ENCODE measurements at regions not wholly inside any gene's neighbourhood (a gene's known extent, or its start where the extent isn't known, plus 50 kb on each side); places are given as distances from the start of the nearest gene placed in this dataset.

GRCh38 chr4:18931643-18932377 is 910.3 kb upstream of the LCORL start:
- DNase-seq: no peak

DNA sequence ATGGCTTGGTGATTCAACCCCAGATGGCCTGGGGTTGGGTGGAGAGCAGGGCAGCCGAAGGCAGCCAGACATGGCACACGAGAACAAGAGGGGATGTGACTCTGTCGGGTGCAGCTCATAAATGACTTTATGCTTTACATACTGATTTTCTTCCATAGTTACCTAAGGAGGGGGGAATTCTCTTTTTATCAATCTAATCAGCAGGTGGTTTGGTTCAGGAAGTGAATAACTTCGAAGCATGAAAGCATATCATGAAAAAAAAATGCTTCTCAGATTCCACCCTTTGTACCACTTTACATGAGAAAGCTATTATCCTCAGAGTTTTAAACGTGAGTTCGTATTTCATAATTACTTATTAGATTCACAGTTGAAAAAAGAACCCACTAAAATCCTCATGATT is 908.9 kb upstream of the LCORL start:
- no peak for DNase-seq

DNA sequence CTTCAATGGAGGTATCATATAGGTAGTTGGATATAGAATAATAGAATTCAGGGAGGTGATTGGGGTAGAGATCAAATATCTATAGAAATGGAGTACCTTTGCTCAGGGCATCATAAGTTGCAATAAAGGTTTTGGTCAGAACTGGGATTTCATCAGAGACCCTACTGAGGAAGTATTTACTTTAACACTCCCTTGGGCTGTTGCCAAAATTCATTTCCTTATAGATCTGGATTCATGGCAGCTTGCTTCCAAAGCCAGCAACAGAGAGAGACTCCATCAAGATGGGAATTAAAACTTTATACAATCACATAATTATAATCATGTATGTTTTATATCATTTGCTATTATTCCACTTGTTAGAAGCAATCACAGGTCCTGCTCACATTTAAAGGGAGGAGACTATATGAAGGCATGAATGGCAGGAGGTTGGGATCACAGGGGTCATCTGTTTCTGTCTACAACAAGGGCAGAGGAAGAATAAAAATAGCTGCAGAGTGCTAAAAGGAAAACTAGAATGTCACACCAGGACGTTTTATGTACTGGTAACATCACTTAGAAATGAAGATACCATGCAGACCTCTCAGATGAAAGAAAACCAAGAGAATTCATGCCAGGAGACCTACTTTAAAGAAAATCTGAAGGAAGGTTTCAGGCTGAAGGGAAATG is 902.1 kb upstream of the LCORL start:
- no peak for DNase-seq

GRCh38 chr4:18917689-18918088 is 896.1 kb upstream of the LCORL start:
- DNase-seq: no peak

- DNase-seq: no peak
Observed at GRCh38 chr4:18914182-18914581, 892.6 kb upstream of the LCORL start.

- DNase-seq: no peak
Observed at GRCh38 chr4:18894928-18895327, 873.4 kb upstream of the LCORL start.

DNA sequence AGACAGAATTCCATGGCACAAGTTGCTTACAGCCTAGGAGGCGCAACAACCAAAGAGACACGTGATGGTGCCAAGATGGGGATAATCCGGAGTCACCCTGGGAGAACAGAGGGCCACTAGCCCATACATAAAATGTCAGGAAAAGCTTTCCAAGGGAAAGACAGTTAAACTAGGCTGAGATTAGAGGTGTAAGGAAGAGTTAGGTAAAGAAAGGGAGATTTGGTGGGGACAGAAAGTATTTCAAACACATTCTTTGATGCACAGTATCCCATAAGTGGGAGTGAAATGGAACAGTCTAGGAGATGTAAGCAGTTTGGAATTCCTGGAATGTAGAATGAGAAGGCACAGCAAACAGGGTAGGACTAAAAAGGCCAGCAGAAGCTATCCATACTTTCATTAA is 860.9 kb upstream of the LCORL start:
- no peak for DNase-seq

DNA sequence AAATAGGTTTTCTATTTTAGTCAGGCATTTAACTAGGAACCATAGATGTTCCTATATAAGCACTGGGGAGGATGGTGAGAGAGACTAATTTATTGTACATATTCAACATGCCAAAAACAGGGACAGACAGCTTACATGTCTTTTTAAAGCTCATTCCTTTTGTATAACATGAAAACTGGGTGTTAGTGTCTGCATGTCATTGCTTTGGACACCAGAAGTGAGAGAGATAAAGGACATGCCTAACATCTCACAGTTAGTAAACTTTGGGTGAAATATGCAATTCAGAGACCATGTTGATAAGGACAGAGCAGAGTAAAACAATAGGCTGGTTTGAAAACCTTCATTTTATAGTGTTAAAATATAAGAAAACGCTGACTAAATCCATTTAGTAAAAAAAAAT is 860.0 kb upstream of the LCORL start:
- no peak for DNase-seq

DNA sequence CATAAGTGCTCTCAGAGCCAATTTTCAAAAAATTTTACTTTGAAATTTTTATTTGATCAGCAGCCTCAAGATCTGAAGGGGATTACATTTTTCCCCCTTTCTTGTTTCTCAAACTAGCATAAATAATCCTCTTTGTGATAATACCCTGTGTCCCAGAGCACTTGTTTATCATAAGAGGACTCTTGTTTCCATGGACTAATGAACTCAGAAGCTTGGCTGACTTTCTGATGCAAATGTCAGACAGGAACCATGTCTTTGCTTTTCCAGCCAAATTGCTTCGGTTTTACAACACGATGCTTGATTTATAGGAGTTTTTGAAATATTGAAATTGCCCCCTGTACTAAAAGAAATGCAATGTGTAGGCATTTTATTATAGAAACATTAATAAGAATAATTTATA is 859.3 kb upstream of the LCORL start:
- DNase-seq: no peak

DNA sequence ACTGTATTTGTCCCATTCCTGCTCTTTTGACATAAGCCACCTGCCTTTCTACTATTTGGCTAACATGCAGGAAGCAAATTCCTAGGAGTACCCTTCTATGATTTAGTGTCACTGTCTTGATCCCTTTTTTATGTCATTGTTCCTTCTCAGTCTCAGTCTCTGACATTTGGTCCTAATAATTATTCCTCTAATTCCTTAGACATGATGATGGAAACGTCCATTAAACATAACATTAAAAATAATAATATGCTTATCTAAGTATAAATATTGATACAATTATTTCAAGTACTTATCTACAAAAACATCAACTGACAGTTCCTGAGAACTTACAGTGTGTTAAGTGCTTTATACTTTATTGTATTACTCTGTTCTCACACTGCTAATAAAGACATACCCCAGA is 857.0 kb upstream of the LCORL start:
- DNase-seq: no peak

DNA sequence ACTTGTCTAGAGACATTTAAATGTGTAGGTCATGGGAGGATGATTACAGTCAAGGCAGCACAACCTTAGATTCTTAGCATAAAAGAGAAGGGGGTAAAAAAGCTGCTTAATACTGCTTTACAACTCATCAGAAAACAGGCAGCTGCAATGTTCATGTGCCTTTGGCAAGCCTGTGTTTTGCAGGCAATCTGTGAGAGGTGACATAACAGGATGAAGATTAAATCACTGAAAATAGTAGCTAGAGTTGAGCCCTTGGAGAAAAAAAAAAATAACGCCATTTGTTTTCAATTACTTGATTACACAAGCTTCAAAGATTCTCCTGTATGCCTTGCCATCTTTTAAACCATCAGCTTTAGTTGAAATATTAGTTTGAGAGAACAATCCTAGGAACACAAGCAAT is 847.6 kb upstream of the LCORL start:
- no peak for DNase-seq

GRCh38 chr4:18860836-18861530 is 839.4 kb upstream of the LCORL start:
- no peak for DNase-seq

DNA sequence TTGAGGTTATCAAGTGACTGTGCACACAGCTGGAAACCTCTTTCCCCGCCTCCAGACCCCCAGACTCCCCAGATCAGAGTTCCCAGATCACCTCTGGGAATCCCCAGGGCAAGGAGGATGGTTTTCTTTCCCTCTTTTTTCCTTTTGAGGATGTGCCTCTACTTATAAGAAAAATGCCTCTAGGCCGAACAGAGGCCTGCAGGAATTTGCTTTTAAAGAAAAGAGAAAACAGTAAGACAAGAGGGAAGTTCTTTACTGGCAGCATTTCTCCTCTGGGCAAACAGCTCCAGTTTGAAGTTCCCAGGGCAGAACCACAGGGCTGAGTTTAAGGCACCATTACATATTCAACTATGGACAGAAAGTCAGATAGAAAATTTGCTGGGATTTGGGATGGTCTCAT is 837.9 kb upstream of the LCORL start:
- no peak for DNase-seq

DNA sequence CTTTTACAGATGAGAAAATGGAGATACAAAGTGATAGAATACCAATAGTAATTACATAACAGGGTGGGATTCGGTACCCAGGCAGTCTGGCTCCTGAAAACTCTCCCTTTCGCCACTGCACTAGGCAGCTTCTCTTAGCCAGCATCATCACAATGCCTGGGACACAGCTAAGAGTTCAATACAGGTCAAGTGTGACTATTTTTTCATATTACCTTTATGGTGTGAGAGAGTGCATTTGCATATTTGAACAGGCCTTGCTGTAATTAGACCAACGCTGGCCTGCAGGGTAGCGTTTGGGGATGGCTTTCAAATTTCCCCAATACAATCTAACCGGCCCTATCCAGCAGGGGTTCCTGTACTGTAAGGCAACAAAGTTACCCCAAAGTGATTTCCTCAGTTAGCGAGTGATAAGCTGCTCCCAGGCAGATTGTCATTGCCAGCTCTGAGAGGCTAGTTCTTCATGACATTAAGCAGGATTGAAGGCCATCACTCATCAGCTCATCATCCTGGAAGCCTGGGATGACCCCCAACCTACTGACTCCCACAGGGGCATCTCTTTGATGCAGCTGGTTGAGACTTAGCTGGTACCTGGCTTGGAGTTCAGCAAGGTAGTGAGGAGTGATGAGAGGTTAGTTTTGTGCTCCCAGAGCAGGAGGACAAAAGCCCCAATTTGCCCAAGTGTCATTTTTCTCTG is 836.8 kb upstream of the LCORL start:
- DNase-seq: no peak

GRCh38 chr4:18850867-18851266 is 829.3 kb upstream of the LCORL start:
- DNase-seq: no peak

DNA sequence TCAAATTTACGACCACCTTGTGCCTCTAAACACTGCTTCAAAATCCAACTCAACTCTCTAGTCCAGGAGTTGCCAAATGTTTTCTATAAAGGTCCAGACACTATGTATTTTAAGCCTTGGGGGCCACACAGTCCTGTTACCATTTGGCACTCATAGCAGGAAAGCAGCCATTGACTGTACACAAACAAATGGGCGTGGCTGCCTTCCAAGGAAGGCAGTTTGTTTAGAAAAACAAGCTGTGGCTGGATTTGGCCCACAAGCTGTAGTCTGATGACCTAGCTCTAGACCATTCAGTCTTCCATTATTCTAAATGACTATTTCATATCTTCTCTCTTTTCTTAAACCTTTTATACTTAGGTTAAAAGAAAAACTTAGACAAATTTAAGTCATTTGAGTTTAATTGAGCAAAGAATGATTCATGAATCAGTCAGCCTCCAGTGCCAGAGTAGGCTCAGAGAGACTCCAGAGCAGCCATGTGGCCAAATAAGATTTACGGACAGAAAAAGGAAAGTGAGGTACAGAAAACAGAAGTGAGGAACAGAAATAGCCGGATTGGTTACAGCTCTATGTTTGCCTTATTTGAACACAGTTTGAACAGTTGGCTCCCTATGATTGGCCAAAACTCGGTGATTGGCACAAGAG is 825.8 kb upstream of the LCORL start:
- DNase-seq: no peak

GRCh38 chr4:18846313-18846712 is 824.8 kb upstream of the LCORL start:
- no peak for DNase-seq

DNA sequence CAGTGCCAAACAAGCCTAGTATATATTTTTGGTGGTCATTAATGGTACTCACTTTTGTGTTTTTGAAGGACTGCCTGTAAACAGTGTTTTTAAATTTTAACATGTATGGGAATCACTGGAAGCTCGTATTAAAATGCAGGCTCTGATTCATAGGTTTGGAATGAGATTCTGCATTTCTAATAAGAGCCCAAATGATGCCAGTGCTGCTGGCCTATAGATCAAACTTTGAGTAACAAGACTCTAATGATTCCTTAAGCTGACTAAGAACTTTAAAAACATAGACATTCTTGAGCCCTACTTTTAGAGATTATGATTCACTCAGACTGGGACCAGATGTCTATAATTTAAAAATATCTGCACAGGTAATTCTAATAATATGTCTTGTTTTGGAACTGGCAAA is 823.2 kb upstream of the LCORL start:
- DNase-seq: no peak

DNA sequence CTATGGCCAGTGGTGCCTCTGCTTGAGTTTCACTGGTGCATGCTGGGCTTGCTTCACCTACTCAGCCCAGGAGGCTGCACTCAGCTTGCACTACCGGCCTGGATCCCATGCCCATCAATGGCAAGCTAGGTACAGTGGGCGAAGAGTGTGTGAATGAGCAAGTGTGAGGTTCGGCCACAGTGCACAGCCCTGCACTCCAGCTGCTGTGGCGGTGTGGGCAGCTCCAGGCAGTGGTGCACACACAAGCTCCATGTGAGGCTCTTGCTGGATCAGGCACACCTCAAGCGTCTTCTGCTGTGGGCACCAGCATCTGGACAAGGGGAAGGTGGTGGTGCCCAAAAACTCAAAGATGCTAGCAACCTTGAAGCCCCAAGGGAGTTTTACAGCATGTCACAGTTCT is 820.9 kb upstream of the LCORL start:
- no peak for DNase-seq

DNA sequence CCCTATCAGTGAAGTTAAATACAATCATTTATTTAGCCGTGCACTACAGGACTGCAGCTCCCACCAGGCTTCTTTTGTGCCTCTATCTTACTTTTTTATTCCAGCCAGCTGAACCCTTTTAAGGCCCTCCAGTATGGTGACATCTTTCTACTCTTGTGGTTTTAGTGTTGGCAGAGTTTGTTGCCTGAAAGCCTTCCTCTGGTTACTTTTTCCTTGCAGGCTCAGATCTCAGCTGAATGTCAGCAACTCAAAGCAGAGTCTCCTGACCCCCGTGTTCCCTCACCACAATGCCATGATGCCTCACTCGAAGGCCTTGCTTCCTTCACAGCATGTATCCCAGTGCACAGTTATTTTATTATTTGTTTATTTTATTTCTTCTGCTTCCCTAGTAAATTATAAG is 818.9 kb upstream of the LCORL start:
- no peak for DNase-seq

DNA sequence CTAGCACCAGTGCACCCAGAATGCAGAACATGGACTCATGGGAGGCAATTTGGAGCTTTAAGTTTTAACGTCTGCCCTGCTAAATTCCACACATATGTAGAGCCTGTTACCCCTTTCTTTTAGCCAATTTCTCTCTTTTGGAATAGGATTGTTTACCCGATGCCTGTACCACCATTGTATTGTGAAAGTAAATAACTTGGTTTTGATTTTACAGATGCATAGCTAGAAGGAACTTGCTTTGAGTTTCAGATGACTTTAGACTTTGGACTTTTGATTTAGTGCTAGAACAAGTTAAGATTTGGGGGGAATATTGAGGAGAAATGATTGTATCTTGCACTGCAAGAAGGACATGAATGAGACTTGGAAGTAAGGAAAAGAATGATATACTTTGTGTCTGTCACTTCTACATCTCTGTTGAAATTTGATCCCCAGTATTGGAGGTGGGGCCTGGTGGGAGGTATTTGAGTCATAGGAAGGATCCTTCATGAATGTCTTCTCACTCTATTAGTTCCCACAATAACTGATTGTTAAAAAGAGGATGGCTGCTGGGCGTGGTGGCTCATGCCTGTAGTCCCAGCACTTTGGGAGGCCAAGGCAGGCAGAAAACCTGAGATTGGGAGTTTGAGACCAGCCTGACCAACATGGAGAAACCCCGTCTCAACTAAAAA is 794.8 kb upstream of the LCORL start:
- DNase-seq: no peak

DNA sequence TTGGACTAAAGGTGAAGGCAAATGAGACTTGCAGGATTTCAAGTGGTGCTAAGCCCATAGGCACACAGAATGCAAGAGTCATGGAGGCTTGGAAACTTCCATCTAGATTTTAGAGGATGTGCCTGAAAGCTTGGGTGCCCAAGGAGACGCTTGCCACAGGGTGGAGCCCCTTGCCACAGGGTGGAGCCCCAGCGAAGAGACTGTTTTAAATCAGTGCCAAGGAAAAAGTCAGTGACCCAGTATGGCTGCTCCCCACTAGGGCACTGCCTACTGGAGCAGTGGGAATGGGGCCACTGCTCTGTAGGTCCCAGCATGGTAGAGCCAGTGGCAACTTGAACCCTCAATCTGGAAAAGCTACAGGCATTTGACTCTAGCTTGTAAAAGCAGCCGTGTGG is 794.2 kb upstream of the LCORL start:
- no peak for DNase-seq
